ENCODE measurements at regions not wholly inside any gene's neighbourhood (a gene's known extent, or its start where the extent isn't known, plus 50 kb on each side); places are given as distances from the start of the nearest gene placed in this dataset.

- H3K27me3 ChIP-seq (ENCODE audit: insufficient read depth, low read length, poor library complexity, severe bottlenecking): no peaks in the 10 kb centered on the region
- Mint-ChIP-seq H3K36me3 (no peaks in the 10 kb centered on the region), H3K27me3 (peaks cover 5 to 10% of the 10 kb centered on the region in 2 donors), H3K4me1 (peaks cover 10 to 22% (median 16%) of the 10 kb centered on the region in 3 donors), H3K4me3 (no peak overlapping the region), H3K9me3 (no peaks in the 10 kb centered on the region), H3K27ac (no peak overlapping the region)
- no peak overlapping the region for H3K27ac ChIP-seq (ENCODE audit: low read depth, low read length)
- ChIA-PET CTCF (no interaction called here), POLR2A (no interaction called here)
- H3K36me3 ChIP-seq (ENCODE audit: insufficient read depth, low read length): no peaks in the 10 kb centered on the region
- no peak for DNase-seq
- H3K4me1 ChIP-seq (ENCODE audit: insufficient read depth, low read length): no peaks in the 10 kb centered on the region
- no peak overlapping the region for H3K4me3 ChIP-seq (ENCODE audit: low read length)
- no peaks in the 10 kb centered on the region for H3K9me3 ChIP-seq (ENCODE audit: low read length)
Observed at GRCh38 chr7:13061115-13061514, 373.7 kb downstream of the ARL4A start.

GRCh38 chr7:13062631-13063030 lies 375.2 kb downstream of the ARL4A start:
- CTCF ChIA-PET: no interaction called here
- DNase-seq: no peak
- H3K4me1 Mint-ChIP-seq: peaks cover 5 to 11% (median 11%) of the 10 kb centered on the region in 3 donors
- no peaks in the 10 kb centered on the region for H3K9me3 Mint-ChIP-seq
- no peaks in the 10 kb centered on the region for H3K4me1 ChIP-seq (ENCODE audit: insufficient read depth, low read length)
- no peak overlapping the region for H3K4me3 Mint-ChIP-seq
- no peak overlapping the region for H3K27ac Mint-ChIP-seq
- H3K27me3 ChIP-seq (ENCODE audit: insufficient read depth, low read length, poor library complexity, severe bottlenecking): no peaks in the 10 kb centered on the region
- H3K36me3 Mint-ChIP-seq: no peaks in the 10 kb centered on the region
- H3K4me3 ChIP-seq (ENCODE audit: low read length): no peak overlapping the region
- H3K27ac ChIP-seq (ENCODE audit: low read depth, low read length): no peak overlapping the region
- H3K27me3 Mint-ChIP-seq: peaks cover 5 to 12% of the 10 kb centered on the region in 2 donors
- H3K9me3 ChIP-seq (ENCODE audit: low read length): no peaks in the 10 kb centered on the region
- H3K36me3 ChIP-seq (ENCODE audit: insufficient read depth, low read length): no peaks in the 10 kb centered on the region
- POLR2A ChIA-PET: no interaction called here

GRCh38 chr7:13067036-13067435 lies 379.6 kb downstream of the ARL4A start:
- H3K4me3 ChIP-seq (ENCODE audit: low read length): no peak overlapping the region
- H3K36me3 ChIP-seq (ENCODE audit: insufficient read depth, low read length): no peaks in the 10 kb centered on the region
- no peaks in the 10 kb centered on the region for H3K27me3 ChIP-seq (ENCODE audit: insufficient read depth, low read length, poor library complexity, severe bottlenecking)
- no peaks in the 10 kb centered on the region for H3K4me1 ChIP-seq (ENCODE audit: insufficient read depth, low read length)
- H3K27ac ChIP-seq (ENCODE audit: low read depth, low read length): no peak overlapping the region
- POLR2A ChIA-PET: no interaction called here
- CTCF ChIA-PET: interaction anchor here (0.9 kb wide), 1 partner anchor 381 kb away, joined by 3 read pairs; no protein-coding TSS in a partner anchor
- H3K4me3 Mint-ChIP-seq: no peak overlapping the region
- no peaks in the 10 kb centered on the region for H3K9me3 Mint-ChIP-seq
- H3K36me3 Mint-ChIP-seq: no peaks in the 10 kb centered on the region
- no peaks in the 10 kb centered on the region for H3K4me1 Mint-ChIP-seq
- H3K27me3 Mint-ChIP-seq: peaks cover 5 to 13% of the 10 kb centered on the region in 2 donors
- no peaks in the 10 kb centered on the region for H3K9me3 ChIP-seq (ENCODE audit: low read length)
- no peak for DNase-seq
- no peak overlapping the region for H3K27ac Mint-ChIP-seq

DNA sequence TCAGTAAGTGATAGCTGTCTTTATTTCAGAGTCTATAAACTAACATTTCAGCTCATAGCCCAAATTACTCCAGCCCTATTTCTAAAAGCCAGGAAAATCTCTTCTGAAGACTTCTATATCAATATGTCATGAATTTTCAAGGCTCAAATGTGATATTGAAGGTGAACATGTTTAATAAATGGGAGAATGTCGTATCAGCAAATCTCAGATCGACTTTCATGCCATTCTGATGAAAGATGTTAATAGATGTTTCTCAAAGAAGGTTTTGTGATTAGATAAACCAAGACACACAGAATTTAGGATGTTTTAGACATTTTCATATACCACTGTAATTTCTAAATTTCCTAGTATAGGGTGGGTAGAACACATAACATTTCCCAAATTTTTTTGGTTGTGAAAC lies 380.6 kb downstream of the ARL4A start:
- ChIA-PET CTCF (interaction anchor here (0.9 kb wide), 1 partner anchor 382 kb away, joined by 3 read pairs; no protein-coding TSS in a partner anchor), POLR2A (no interaction called here)
- Mint-ChIP-seq H3K36me3 (no peaks in the 10 kb centered on the region), H3K4me1 (no peaks in the 10 kb centered on the region), H3K4me3 (no peak overlapping the region), H3K27me3 (peaks cover 5 to 13% of the 10 kb centered on the region in 2 donors), H3K9me3 (no peaks in the 10 kb centered on the region), H3K27ac (no peak overlapping the region)
- Histone ChIP-seq H3K27ac (ENCODE audit: low read depth, low read length) (no peak overlapping the region), H3K4me3 (ENCODE audit: low read length) (no peak overlapping the region), H3K27me3 (ENCODE audit: insufficient read depth, low read length, poor library complexity, severe bottlenecking) (no peaks in the 10 kb centered on the region), H3K4me1 (ENCODE audit: insufficient read depth, low read length) (no peaks in the 10 kb centered on the region), H3K9me3 (ENCODE audit: low read length) (no peaks in the 10 kb centered on the region), H3K36me3 (ENCODE audit: insufficient read depth, low read length) (no peaks in the 10 kb centered on the region)
- no peak for DNase-seq

- no peak for DNase-seq
- Mint-ChIP-seq H3K27ac (no peak overlapping the region), H3K27me3 (peaks cover 5 to 6% of the 10 kb centered on the region in 2 donors), H3K9me3 (no peaks in the 10 kb centered on the region), H3K4me1 (no peaks in the 10 kb centered on the region), H3K36me3 (no peaks in the 10 kb centered on the region), H3K4me3 (no peak overlapping the region)
- Histone ChIP-seq H3K4me1 (ENCODE audit: insufficient read depth, low read length) (no peaks in the 10 kb centered on the region), H3K27me3 (ENCODE audit: insufficient read depth, low read length, poor library complexity, severe bottlenecking) (no peaks in the 10 kb centered on the region), H3K9me3 (ENCODE audit: low read length) (no peaks in the 10 kb centered on the region), H3K36me3 (ENCODE audit: insufficient read depth, low read length) (no peaks in the 10 kb centered on the region), H3K27ac (ENCODE audit: low read depth, low read length) (no peak overlapping the region), H3K4me3 (ENCODE audit: low read length) (no peak overlapping the region)
- CTCF ChIA-PET: no interaction called here
- POLR2A ChIA-PET: no interaction called here
Observed at GRCh38 chr7:13069841-13070240, 382.4 kb downstream of the ARL4A start.

DNA sequence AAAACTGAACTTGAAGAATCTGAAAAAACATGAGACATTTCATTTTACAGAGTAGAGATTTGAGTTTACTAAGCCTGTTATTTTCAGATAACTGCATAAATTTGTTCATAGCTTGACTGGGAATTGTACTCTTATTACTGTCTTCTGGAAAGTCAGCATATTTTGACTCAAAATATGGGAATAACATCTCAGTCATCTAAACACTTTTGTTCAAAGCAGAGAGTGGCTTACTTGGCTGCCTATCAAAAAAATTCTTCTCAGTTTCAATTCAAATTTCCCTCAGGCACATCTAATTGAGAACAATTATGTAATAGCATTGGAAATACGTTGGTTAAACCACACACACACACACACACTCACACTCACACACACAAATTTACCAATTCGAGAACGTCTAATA lies 384.6 kb downstream of the ARL4A start:
- no peak for DNase-seq
- H3K4me3 Mint-ChIP-seq: no peak overlapping the region
- Histone ChIP-seq H3K36me3 (ENCODE audit: insufficient read depth, low read length) (no peaks in the 10 kb centered on the region), H3K4me1 (ENCODE audit: insufficient read depth, low read length) (no peaks in the 10 kb centered on the region), H3K27me3 (ENCODE audit: insufficient read depth, low read length, poor library complexity, severe bottlenecking) (no peaks in the 10 kb centered on the region), H3K27ac (ENCODE audit: low read depth, low read length) (no peak overlapping the region), H3K9me3 (ENCODE audit: low read length) (no peaks in the 10 kb centered on the region), H3K4me3 (ENCODE audit: low read length) (no peak overlapping the region)
- CTCF ChIA-PET: no interaction called here
- peaks cover 0 to 10% of the 10 kb centered on the region in 2 donors for H3K27me3 Mint-ChIP-seq
- H3K4me1 Mint-ChIP-seq: no peaks in the 10 kb centered on the region
- POLR2A ChIA-PET: no interaction called here
- no peak overlapping the region for H3K27ac Mint-ChIP-seq
- H3K9me3 Mint-ChIP-seq: no peaks in the 10 kb centered on the region
- H3K36me3 Mint-ChIP-seq: no peaks in the 10 kb centered on the region

GRCh38 chr7:13077466-13077865 lies 390.0 kb downstream of the ARL4A start:
- H3K27me3 ChIP-seq (ENCODE audit: insufficient read depth, low read length, poor library complexity, severe bottlenecking): no peaks in the 10 kb centered on the region
- Mint-ChIP-seq H3K36me3 (peaks cover 0 to 1% (median 0%) of the 10 kb centered on the region in 3 donors), H3K4me3 (no peak overlapping the region), H3K4me1 (no peaks in the 10 kb centered on the region), H3K9me3 (no peaks in the 10 kb centered on the region), H3K27me3 (peaks cover 0 to 9% of the 10 kb centered on the region in 2 donors), H3K27ac (no peak overlapping the region)
- no peaks in the 10 kb centered on the region for H3K36me3 ChIP-seq (ENCODE audit: insufficient read depth, low read length)
- no peaks in the 10 kb centered on the region for H3K9me3 ChIP-seq (ENCODE audit: low read length)
- no peak overlapping the region for H3K27ac ChIP-seq (ENCODE audit: low read depth, low read length)
- no peaks in the 10 kb centered on the region for H3K4me1 ChIP-seq (ENCODE audit: insufficient read depth, low read length)
- ChIA-PET POLR2A (no interaction called here), CTCF (no interaction called here)
- H3K4me3 ChIP-seq (ENCODE audit: low read length): no peak overlapping the region
- DNase-seq: no peak

GRCh38 chr7:13078105-13078504 lies 390.7 kb downstream of the ARL4A start:
- POLR2A ChIA-PET: no interaction called here
- H3K4me1 ChIP-seq (ENCODE audit: insufficient read depth, low read length): no peaks in the 10 kb centered on the region
- Mint-ChIP-seq H3K4me3 (no peak overlapping the region), H3K27ac (no peak overlapping the region), H3K27me3 (peaks cover 0 to 9% of the 10 kb centered on the region in 2 donors), H3K4me1 (no peaks in the 10 kb centered on the region), H3K9me3 (no peaks in the 10 kb centered on the region), H3K36me3 (peaks cover 0 to 1% (median 0%) of the 10 kb centered on the region in 3 donors)
- no peaks in the 10 kb centered on the region for H3K9me3 ChIP-seq (ENCODE audit: low read length)
- DNase-seq: no peak
- H3K36me3 ChIP-seq (ENCODE audit: insufficient read depth, low read length): no peaks in the 10 kb centered on the region
- H3K27ac ChIP-seq (ENCODE audit: low read depth, low read length): no peak overlapping the region
- H3K4me3 ChIP-seq (ENCODE audit: low read length): no peak overlapping the region
- no peaks in the 10 kb centered on the region for H3K27me3 ChIP-seq (ENCODE audit: insufficient read depth, low read length, poor library complexity, severe bottlenecking)
- CTCF ChIA-PET: no interaction called here

DNA sequence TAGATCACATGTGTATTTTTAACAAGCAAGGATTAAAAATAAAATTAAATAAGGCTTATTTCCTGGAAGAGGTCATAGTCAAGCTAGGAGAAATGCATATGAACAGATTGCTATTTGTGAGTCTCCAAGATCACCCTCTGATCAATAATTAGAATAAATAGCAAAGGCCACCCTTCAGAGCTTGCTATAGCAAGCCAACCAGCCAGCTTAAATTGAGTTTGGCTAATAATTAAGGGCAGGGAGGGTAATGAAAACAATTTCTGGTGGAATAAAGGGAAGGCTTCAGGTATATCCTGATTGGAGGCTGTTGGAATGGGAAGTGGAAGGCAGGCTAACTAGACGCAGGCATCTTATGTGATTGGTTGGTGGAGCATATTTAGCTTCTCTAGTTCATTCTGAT lies 403.5 kb downstream of the ARL4A start:
- Mint-ChIP-seq H3K27ac (no peak overlapping the region), H3K4me3 (no peak overlapping the region), H3K9me3 (peaks cover 0 to 2% (median 0%) of the 10 kb centered on the region in 5 donors), H3K36me3 (no peaks in the 10 kb centered on the region), H3K4me1 (no peaks in the 10 kb centered on the region), H3K27me3 (peaks cover 0 to 2% of the 10 kb centered on the region in 2 donors)
- POLR2A ChIA-PET: no interaction called here
- Histone ChIP-seq H3K4me1 (ENCODE audit: insufficient read depth, low read length) (no peaks in the 10 kb centered on the region), H3K4me3 (ENCODE audit: low read length) (no peak overlapping the region), H3K36me3 (ENCODE audit: insufficient read depth, low read length) (no peaks in the 10 kb centered on the region), H3K27me3 (ENCODE audit: insufficient read depth, low read length, poor library complexity, severe bottlenecking) (no peaks in the 10 kb centered on the region), H3K27ac (ENCODE audit: low read depth, low read length) (no peak overlapping the region), H3K9me3 (ENCODE audit: low read length) (no peaks in the 10 kb centered on the region)
- CTCF ChIA-PET: no interaction called here
- no peak for DNase-seq

All from CD8-positive, alpha-beta memory T cell (primary cell).